Activated T-helper 1 cell treated with anti-CD3 and anti-CD28 coated beads, Interleukin-12 subunit alpha, Interleukin-12 subunit beta, Interleukin-2, Interleukin-4 antibody, amounts not matched to agents 30 ng/mL and 10 ng/mL and 1 ng/mL, durations not matched to agents 14 hours and 24 hours and 36 hours (primary cell): ENCODE measurements at regions not wholly inside any gene's neighbourhood (a gene's known extent, or its start where the extent isn't known, plus 50 kb on each side); places are given as distances from the start of the nearest gene placed in this dataset.

Source experiments
- DNase-seq: peaks from one replicate; pipeline ENCODE4 v3.0.0; 2021; ENCODE audit warnings: low spot score
- H3K27ac Mint-ChIP-seq: one replicate; pipeline ENCODE4 v1.8.0; 2021; ENCODE audit warnings: mild to moderate bottlenecking, mixed read lengths
- H3K27me3 Mint-ChIP-seq: one replicate; pipeline ENCODE4 v1.8.0; 2022; ENCODE audit warnings: mild to moderate bottlenecking, moderate library complexity, mixed read lengths; ENCODE audit not compliant: insufficient read depth
- H3K36me3 Mint-ChIP-seq: one replicate; pipeline ENCODE4 v1.8.0; 2021; ENCODE audit warnings: low read depth, mixed read lengths
- H3K4me1 Mint-ChIP-seq: one replicate; pipeline ENCODE4 v1.8.0; 2021; ENCODE audit warnings: low read depth, mixed read lengths
- H3K4me3 Mint-ChIP-seq: one replicate; pipeline ENCODE4 v1.8.0; 2021; ENCODE audit warnings: mild to moderate bottlenecking, moderate library complexity, mixed read lengths
- H3K9me3 Mint-ChIP-seq: one replicate; pipeline ENCODE4 v1.8.0; 2021; ENCODE audit warnings: mixed read lengths
- intact Hi-C: fragments of 100-400 bp; cut with micrococcal nuclease; formaldehyde crosslinking; loops from one replicate; pipeline ENCODE4 v1.15.1; 2024

DNA sequence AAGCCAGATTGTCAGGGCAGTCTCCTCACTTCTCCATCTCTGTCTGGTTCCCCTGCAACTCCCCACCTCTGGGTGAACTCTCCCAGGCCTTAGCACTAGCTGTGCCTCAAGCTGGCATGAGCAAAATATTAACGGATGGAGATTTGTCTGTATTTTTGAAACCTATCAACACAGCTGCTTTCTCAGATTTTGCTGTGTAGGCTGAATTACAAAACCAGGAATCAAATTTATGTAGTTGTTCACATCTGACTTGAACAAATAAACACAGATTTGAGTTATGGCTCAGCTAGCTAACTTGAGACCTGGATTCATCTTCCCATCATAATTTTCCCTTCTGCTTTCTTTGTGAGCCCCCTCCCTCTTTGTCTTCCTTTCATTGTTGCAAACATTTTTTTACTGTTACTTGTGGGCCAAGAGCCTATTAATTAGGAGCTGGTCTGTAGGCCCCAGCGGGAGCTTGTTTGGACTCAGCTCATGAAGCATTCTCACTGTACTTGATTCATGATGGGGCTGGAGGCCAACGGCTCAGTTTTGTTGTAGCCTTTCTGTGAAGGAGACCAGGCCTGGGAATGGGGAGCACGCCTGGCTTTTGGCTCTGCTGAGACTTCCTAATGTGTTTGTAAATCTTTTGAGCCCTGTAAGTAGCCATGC, 164.1 kb upstream of the GATA6 start:
- Mint-ChIP-seq H3K27ac (no peak overlapping the region), H3K27me3 (no peaks in the 10 kb centered on the region), H3K36me3 (no peaks in the 10 kb centered on the region), H3K9me3 (peaks cover 3% of the 10 kb centered on the region), H3K4me1 (no peaks in the 10 kb centered on the region), H3K4me3 (no peak overlapping the region)
- intact Hi-C loops, result no loop called here
- no peak for DNase-seq

DNA sequence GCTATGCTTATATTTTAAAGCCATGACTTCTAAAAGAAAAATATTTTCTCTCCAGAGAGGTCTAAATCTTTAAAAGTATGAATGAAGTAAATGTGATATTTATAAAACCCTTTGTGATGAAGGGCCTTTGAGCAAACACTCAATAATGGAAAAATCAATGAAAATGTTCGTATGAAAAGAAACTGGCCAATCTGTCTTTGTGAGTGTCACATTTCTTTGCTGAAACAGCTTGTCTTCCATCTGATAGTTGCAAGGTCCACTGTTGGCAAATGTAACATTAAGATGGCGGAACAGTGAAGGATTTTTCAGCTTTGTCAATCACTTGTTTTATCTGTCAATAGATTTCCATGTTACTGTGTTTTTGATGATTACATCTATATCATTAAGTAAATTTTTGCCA, 162.9 kb upstream of the GATA6 start:
- DNase-seq, result no peak
- no peaks in the 10 kb centered on the region for H3K27me3 Mint-ChIP-seq
- H3K9me3 Mint-ChIP-seq, result peaks cover 3% of the 10 kb centered on the region
- H3K4me1 Mint-ChIP-seq, result no peaks in the 10 kb centered on the region
- H3K36me3 Mint-ChIP-seq, result no peaks in the 10 kb centered on the region
- intact Hi-C loops, result no loop called here
- H3K27ac Mint-ChIP-seq, result no peak overlapping the region
- no peak overlapping the region for H3K4me3 Mint-ChIP-seq

DNA sequence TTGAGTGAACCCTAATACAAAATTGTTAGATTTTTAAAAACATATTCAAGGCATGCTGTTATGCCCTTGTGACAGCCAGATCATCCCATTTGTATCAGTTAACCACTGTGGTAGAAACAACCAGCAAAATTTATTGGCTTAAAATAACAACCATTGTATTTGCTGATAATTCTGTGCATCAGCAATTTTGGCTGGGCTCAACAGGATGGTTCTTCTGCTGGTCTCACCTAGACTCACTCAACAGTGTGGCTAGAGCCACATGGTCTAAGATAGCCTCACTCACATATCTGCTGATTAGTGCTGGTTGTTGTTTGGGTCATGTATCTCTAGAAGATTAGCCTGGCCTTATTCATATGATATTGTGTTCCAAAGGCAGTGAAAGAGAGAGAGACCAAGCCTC, 160.1 kb upstream of the GATA6 start:
- Mint-ChIP-seq H3K27ac (no peak overlapping the region), H3K4me1 (no peaks in the 10 kb centered on the region)

DNA sequence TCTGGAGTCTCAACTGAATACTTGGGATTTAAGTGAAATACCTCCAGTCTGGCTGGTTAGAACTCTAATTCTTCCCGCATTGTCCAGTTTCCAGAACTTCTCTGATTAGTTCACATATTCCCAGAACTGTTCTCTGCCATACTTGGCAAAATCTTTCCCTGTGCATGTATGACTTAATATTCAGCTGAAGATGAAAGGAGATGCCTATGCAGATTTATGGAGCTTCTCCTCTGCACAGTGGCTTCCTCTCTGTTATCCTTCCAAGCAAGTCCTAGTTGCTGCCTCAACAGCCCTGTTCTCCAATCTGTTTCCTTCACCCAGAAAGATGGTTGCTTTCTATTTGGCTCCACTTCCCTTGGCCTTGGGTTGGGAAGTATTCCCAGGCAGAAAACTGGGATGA, 155.4 kb upstream of the GATA6 start:
- Mint-ChIP-seq H3K36me3 (no peaks in the 10 kb centered on the region), H3K4me3 (no peak overlapping the region)
- DNase-seq, result no peak

More for the DNA sequence above, 160.1 kb upstream of the GATA6 start:
- no peaks in the 10 kb centered on the region for H3K27me3 Mint-ChIP-seq
- H3K9me3 Mint-ChIP-seq, result peaks cover 3% of the 10 kb centered on the region
- intact Hi-C loops, result no loop called here
- no peaks in the 10 kb centered on the region for H3K36me3 Mint-ChIP-seq
- no peak overlapping the region for H3K4me3 Mint-ChIP-seq
- DNase-seq, result no peak

DNA sequence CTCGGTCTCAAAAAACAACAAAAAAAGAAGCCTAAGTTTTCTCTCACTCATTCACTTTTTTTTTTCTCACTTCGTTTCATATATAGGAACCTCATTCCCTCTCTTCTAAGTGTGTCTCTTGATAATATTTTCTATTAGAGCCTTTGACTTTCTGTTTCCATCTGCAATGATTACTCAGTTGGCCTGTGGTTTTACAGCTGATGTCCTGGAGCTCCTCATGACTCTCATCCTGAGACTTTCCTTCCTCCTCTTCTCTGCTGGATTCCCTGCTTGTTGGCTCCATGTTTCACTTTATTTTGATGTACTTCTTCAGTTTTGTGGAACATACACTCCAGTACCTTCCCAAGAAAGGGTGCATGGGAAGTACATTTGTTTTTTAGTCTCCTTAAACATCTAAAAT, 154.2 kb upstream of the GATA6 start:
- H3K4me3 Mint-ChIP-seq, result no peak overlapping the region
- H3K9me3 Mint-ChIP-seq, result no peaks in the 10 kb centered on the region
- H3K4me1 Mint-ChIP-seq, result no peaks in the 10 kb centered on the region
- no peak overlapping the region for H3K27ac Mint-ChIP-seq
- H3K36me3 Mint-ChIP-seq, result no peaks in the 10 kb centered on the region
- DNase-seq, result no peak
- H3K27me3 Mint-ChIP-seq, result peaks cover 2% of the 10 kb centered on the region
- intact Hi-C loops, result no loop called here

More for the DNA sequence above, 155.4 kb upstream of the GATA6 start:
- no peak overlapping the region for H3K27ac Mint-ChIP-seq
- intact Hi-C loops, result no loop called here
- H3K4me1 Mint-ChIP-seq, result no peaks in the 10 kb centered on the region
- H3K9me3 Mint-ChIP-seq, result peaks cover 1% of the 10 kb centered on the region
- H3K27me3 Mint-ChIP-seq, result peaks cover 2% of the 10 kb centered on the region

DNA sequence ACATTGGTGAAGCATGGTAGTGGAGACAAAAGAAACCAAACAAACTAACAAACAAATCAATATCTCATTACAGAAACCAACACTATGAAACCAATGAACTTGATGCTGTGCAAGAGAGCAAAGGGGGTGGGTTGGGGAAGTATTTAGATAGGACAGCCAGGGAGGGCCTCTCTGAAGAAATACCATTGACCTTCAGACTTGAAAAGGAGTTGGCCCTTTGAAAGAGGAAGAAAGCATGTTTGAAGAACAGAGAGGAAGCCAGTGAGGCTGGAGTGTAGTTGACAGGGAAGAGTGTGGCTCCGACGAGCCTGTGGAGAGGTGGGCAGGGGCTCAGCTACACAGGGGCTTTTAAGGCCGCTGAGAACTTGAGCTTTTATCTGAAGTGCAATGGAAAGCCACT, 151.0 kb upstream of the GATA6 start:
- H3K4me1 Mint-ChIP-seq, result no peaks in the 10 kb centered on the region
- intact Hi-C loops, result no loop called here
- H3K27me3 Mint-ChIP-seq, result peaks cover 2% of the 10 kb centered on the region
- no peaks in the 10 kb centered on the region for H3K9me3 Mint-ChIP-seq
- no peak for DNase-seq
- H3K36me3 Mint-ChIP-seq, result no peaks in the 10 kb centered on the region
- H3K27ac Mint-ChIP-seq, result no peak overlapping the region
- H3K4me3 Mint-ChIP-seq, result no peak overlapping the region

DNA sequence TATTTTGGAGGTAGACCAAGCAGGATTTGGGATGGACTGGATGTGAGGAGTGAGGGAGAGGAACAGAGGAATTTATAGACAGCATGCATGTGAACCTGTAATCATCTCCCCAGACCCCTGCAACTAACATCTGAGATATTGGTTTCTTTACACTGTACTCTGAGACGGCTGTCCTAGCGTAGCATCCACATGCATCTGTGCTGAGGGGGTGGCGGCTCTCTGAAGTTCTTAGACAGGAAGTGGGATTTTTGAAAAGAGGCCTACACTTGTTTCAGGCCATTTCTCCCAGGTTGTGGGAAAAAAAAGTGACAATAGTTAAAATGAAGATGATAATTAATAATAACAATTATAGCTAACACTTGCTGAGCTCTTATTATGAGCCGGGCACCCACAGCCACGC, 150.2 kb upstream of the GATA6 start:
- Mint-ChIP-seq H3K4me3 (no peak overlapping the region), H3K27ac (no peak overlapping the region), H3K4me1 (no peaks in the 10 kb centered on the region), H3K36me3 (no peaks in the 10 kb centered on the region), H3K9me3 (no peaks in the 10 kb centered on the region), H3K27me3 (peaks cover 2% of the 10 kb centered on the region)
- intact Hi-C loops, result no loop called here
- DNase-seq, result no peak

DNA sequence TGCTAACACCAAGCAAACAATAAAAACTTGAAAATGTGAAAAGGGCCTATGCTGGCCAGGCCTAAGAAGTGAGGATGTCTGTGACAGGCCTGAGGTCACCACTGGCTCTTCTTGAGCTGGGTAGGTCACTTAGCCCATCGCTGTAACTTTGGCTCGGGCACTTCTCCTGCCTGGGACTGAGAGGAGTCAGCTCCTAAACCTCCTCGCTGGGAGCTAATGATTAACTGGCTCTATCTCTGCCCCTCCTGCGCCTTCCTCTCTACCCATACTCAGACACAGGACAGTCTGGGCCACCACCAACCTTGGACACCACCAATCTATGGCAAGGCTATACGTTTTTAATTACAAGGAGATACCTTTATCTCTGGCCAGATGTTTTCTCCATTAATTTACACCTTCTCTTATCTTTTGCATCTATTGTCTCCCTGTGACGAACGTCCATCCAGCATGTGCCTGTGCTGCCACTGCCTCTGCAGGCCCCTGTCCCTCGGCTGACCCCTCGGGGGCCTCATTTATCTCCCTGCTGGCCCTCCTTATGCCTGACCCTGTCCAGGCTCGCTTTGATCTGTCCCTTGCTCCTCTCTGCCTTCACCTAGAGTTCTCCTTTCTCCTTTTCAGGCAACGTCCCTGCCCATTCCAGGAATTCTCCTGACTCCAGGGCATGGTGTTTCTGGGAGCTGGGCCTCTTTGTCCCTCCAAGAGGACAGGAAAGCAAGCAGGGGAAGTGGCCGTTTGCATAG, 149.1 kb upstream of the GATA6 start:
- no peak overlapping the region for H3K4me3 Mint-ChIP-seq
- DNase-seq, result no peak
- H3K4me1 Mint-ChIP-seq, result no peaks in the 10 kb centered on the region
- H3K36me3 Mint-ChIP-seq, result no peaks in the 10 kb centered on the region
- H3K9me3 Mint-ChIP-seq, result no peaks in the 10 kb centered on the region
- H3K27ac Mint-ChIP-seq, result no peak overlapping the region
- H3K27me3 Mint-ChIP-seq, result peaks cover 2% of the 10 kb centered on the region
- intact Hi-C loops, result no loop called here

DNA sequence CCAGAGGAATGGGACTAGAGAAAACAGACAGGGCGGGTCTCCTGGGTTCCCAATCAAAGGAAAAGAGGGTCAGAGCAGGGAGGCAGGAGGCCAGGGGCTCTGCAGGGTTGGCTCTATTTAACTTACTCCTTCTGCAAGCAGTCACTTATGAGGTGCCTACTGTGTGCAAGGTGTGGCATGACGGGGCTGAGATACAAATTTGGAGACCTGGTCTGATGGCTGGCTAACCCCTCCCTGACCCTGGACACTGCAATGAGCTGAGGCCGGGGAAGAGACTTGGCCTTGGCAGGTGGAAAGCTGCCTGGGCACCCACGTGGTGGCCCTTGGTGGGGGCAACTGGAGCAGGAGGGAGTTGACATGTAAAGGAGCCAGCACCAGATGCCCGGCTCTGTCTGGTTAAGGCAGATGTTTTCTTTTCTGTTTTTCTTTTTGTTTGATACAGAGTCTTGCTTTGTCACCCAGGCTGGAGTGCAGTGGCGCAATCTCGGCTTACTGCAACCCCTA, 148.5 kb upstream of the GATA6 start:
- no peak overlapping the region for H3K4me3 Mint-ChIP-seq
- peaks cover 2% of the 10 kb centered on the region for H3K27me3 Mint-ChIP-seq
- H3K36me3 Mint-ChIP-seq, result no peaks in the 10 kb centered on the region
- H3K9me3 Mint-ChIP-seq, result no peaks in the 10 kb centered on the region
- H3K27ac Mint-ChIP-seq, result no peak overlapping the region
- intact Hi-C loops, result no loop called here
- no peak for DNase-seq
- no peaks in the 10 kb centered on the region for H3K4me1 Mint-ChIP-seq

DNA sequence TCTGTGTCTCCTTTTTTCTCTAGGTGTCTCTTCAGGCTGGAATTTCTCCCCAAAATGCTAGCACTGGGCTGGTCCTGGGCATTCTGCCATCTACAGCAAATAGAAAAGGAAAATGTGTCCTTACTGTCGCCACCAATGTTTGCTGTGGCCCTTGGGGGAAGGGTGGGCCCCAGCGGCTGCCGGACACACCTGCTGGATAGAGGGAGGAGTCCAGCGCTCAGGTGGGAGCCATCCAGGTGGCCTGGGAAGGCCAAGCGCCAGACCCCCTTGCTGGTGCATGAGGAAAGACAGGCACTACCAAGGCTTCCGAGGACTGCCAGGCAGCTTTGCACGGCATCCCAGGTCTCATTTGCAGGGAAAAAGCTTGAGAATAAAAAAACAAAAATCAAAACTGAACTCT, 147.7 kb upstream of the GATA6 start:
- intact Hi-C loops, result no loop called here
- Mint-ChIP-seq H3K4me3 (no peak overlapping the region), H3K27ac (no peak overlapping the region), H3K9me3 (no peaks in the 10 kb centered on the region), H3K4me1 (no peaks in the 10 kb centered on the region), H3K27me3 (peaks cover 2% of the 10 kb centered on the region), H3K36me3 (no peaks in the 10 kb centered on the region)
- DNase-seq, result no peak

DNA sequence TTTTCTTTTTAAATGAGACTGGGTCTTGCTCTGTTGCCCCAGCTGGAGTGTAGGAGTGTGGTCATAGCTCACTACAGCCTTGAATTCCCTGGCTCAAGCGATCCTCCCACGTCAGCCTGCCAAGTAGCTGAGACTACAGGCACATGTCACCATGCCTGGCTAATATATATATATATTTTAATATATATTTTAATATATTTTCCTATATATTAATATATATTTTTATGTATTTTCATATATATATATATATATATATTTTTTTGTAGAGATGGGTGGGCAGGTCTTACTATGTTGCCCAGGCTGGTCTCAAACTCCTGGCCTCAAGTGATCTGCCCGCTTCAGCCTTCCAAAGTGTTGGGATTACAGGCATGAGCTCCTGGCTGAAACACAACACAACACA, 144.5 kb upstream of the GATA6 start:
- intact Hi-C loops, result no loop called here
- DNase-seq, result no peak
- Mint-ChIP-seq H3K9me3 (no peaks in the 10 kb centered on the region), H3K4me1 (no peaks in the 10 kb centered on the region), H3K27ac (no peak overlapping the region), H3K27me3 (no peaks in the 10 kb centered on the region), H3K4me3 (no peak overlapping the region), H3K36me3 (no peaks in the 10 kb centered on the region)

DNA sequence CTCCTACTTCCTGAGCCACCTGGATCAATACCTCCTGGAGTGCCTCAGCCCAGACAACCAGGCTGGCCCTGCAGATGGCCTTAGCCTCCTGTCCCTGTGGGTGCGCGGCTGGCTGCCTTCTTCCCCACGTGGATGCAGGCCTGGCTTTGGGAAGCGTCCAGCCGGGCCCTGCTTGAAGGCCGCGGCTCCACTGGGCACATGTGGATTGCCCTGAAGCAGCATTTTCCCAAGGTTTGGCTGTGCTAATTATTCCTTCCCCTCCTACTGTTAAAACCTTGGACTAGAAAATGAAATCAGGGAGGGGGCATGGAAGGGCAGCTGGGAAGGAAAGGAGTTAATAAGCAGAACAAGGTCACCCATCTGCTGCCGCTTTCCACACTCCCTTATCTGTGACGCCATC, 143.0 kb upstream of the GATA6 start:
- H3K27me3 Mint-ChIP-seq, result no peaks in the 10 kb centered on the region
- H3K27ac Mint-ChIP-seq, result no peak overlapping the region
- no peaks in the 10 kb centered on the region for H3K36me3 Mint-ChIP-seq
- intact Hi-C loops, result no loop called here
- H3K4me3 Mint-ChIP-seq, result no peak overlapping the region
- no peaks in the 10 kb centered on the region for H3K4me1 Mint-ChIP-seq
- no peak for DNase-seq
- H3K9me3 Mint-ChIP-seq, result no peaks in the 10 kb centered on the region

DNA sequence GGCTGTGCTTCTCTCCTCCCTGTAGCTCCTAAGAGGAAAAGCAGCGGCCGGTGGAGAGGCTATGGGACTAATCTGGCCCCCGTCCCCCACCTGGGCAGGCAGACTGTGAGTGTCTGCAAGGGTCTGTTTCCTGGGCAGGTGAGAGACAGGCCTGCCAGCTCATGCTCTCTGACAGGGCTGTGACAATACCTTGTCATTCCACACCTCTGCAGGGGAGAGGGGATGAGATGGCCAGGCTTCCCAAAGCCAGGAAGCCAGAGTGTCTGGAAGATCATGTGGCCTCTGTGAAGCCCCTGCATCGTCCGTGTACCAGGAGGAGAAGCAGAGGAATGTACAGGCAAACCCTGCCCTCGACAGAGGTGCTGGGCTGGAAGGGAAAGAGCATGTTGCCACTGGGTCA, 142.5 kb upstream of the GATA6 start:
- Mint-ChIP-seq H3K4me1 (no peaks in the 10 kb centered on the region), H3K27me3 (no peaks in the 10 kb centered on the region), H3K36me3 (no peaks in the 10 kb centered on the region), H3K27ac (no peak overlapping the region), H3K9me3 (no peaks in the 10 kb centered on the region), H3K4me3 (no peak overlapping the region)
- DNase-seq, result no peak
- intact Hi-C loops, result no loop called here
